ENCODE measurements at regions not wholly inside any gene's neighbourhood (a gene's known extent, or its start where the extent isn't known, plus 50 kb on each side); places are given as distances from the start of the nearest gene placed in this dataset.

- H3K27me3 Mint-ChIP-seq, result no peaks in the 10 kb centered on the region
These were observed 322.7 kb downstream of the NOL4 start for GRCh38 chr18:33901894-33902512.

DNA sequence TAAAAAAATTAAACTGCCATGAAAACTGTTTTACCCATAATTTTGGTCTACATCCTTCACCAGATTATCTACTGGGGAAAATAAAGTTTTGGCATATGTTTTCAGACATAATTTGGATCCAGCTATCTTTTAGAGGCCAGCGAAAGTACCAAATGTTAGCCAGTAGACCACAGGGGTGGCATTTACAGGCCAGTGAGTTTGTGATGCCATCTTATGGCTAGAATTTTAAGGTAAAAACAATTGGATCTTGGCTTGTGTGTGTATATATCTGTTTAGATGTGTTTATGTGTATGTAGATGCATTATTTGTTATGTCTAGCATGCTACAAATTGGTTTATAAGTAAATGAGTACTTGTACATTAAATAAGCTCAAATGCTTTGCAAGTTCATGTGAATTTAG, 322.6 kb downstream of the ASXL3 start:
- H3K27me3 Mint-ChIP-seq, result no peaks in the 10 kb centered on the region

More at GRCh38 chr18:33901894-33902512, 322.7 kb downstream of the NOL4 start:
- intact Hi-C loops (cut with micrococcal nuclease), result no loop called here
- Mint-ChIP-seq H3K9me3 (peaks cover 82% of the 10 kb centered on the region), H3K36me3 (ENCODE audit: low read depth) (no peaks in the 10 kb centered on the region), H3K4me1 (ENCODE audit: low read depth) (no peaks in the 10 kb centered on the region), H3K27ac (no peak overlapping the region), H3K4me3 (no peak overlapping the region)

GRCh38 chr18:33898427-33898826, 320.4 kb downstream of the ASXL3 start:
- Mint-ChIP-seq H3K27ac (no peak overlapping the region), H3K36me3 (ENCODE audit: low read depth) (no peaks in the 10 kb centered on the region)
- intact Hi-C loops (cut with micrococcal nuclease), result no loop called here

More for the DNA sequence above, 322.6 kb downstream of the ASXL3 start:
- H3K36me3 Mint-ChIP-seq (ENCODE audit: low read depth), result no peaks in the 10 kb centered on the region
- peaks cover 75% of the 10 kb centered on the region for H3K9me3 Mint-ChIP-seq
- intact Hi-C loops (cut with micrococcal nuclease), result no loop called here
- H3K4me1 Mint-ChIP-seq (ENCODE audit: low read depth), result no peaks in the 10 kb centered on the region
- H3K27ac Mint-ChIP-seq, result no peak overlapping the region
- H3K4me3 Mint-ChIP-seq, result no peak overlapping the region

GRCh38 chr18:33878213-33878612, 300.2 kb downstream of the ASXL3 start:
- Mint-ChIP-seq H3K4me3 (no peak overlapping the region), H3K27ac (no peak overlapping the region), H3K4me1 (ENCODE audit: low read depth) (no peaks in the 10 kb centered on the region), H3K27me3 (no peaks in the 10 kb centered on the region), H3K9me3 (peaks cover 1% of the 10 kb centered on the region), H3K36me3 (ENCODE audit: low read depth) (no peaks in the 10 kb centered on the region)
- intact Hi-C loops (cut with micrococcal nuclease), result no loop called here

More at GRCh38 chr18:33898427-33898826, 320.4 kb downstream of the ASXL3 start:
- H3K27me3 Mint-ChIP-seq, result no peaks in the 10 kb centered on the region
- no peaks in the 10 kb centered on the region for H3K4me1 Mint-ChIP-seq (ENCODE audit: low read depth)
- peaks cover 57% of the 10 kb centered on the region for H3K9me3 Mint-ChIP-seq
- H3K4me3 Mint-ChIP-seq, result no peak overlapping the region

- Mint-ChIP-seq H3K36me3 (ENCODE audit: low read depth) (no peaks in the 10 kb centered on the region), H3K27me3 (no peaks in the 10 kb centered on the region), H3K4me3 (no peak overlapping the region), H3K9me3 (no peaks in the 10 kb centered on the region), H3K4me1 (ENCODE audit: low read depth) (no peaks in the 10 kb centered on the region), H3K27ac (no peak overlapping the region)
- intact Hi-C loops (cut with micrococcal nuclease), result no loop called here
These were observed 297.1 kb downstream of the ASXL3 start for GRCh38 chr18:33875029-33875565.

DNA sequence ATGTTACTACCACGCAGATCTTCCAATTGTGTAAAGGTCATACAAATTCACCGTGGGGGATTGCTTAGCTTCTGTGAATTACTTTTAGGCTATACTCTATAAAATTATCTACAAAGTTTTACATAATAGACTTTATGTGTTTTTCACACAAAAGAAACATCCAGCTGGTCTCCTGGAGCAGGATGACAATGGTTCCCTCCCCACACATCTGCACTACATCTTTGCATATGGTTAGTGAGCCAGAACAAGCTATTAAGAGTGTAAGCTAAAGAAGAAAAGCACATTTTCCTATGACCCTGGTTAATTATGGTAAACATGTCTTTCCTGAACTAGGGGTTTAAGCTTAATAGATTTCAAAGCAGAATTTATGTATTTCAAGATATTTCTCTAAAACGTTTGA, 295.1 kb downstream of the ASXL3 start:
- no peaks in the 10 kb centered on the region for H3K36me3 Mint-ChIP-seq (ENCODE audit: low read depth)
- no peak overlapping the region for H3K4me3 Mint-ChIP-seq
- intact Hi-C loops (cut with micrococcal nuclease), result no loop called here
- no peaks in the 10 kb centered on the region for H3K9me3 Mint-ChIP-seq
- no peaks in the 10 kb centered on the region for H3K4me1 Mint-ChIP-seq (ENCODE audit: low read depth)
- no peak overlapping the region for H3K27ac Mint-ChIP-seq
- H3K27me3 Mint-ChIP-seq, result no peaks in the 10 kb centered on the region

- no peak overlapping the region for H3K4me3 Mint-ChIP-seq
- no peaks in the 10 kb centered on the region for H3K9me3 Mint-ChIP-seq
- no peaks in the 10 kb centered on the region for H3K4me1 Mint-ChIP-seq (ENCODE audit: low read depth)
- H3K27me3 Mint-ChIP-seq, result no peaks in the 10 kb centered on the region
- intact Hi-C loops (cut with micrococcal nuclease), result no loop called here
- H3K36me3 Mint-ChIP-seq (ENCODE audit: low read depth), result no peaks in the 10 kb centered on the region
- no peak overlapping the region for H3K27ac Mint-ChIP-seq
These were observed 293.5 kb downstream of the ASXL3 start for GRCh38 chr18:33871363-33872025.

DNA sequence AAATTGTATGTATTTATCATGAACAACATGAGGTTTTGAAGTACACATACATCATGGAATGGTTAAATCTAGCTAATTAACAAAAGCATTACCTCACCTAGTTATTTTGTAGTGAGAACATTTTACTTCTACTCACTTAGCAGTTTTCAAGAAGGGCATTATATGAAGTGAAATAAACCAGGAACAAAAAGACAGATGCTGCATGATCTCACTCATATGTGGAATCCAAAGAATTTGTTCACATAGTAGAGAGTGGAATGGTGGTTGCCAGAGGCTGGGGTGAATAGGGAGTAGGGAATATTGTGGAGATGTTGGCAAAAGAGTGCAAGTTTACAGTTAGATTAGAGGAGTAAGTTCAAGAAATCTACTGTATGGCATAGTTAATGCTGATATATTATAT, 292.0 kb downstream of the ASXL3 start:
- Mint-ChIP-seq H3K27ac (no peak overlapping the region), H3K4me3 (no peak overlapping the region), H3K9me3 (no peaks in the 10 kb centered on the region), H3K4me1 (ENCODE audit: low read depth) (no peaks in the 10 kb centered on the region), H3K27me3 (no peaks in the 10 kb centered on the region), H3K36me3 (ENCODE audit: low read depth) (no peaks in the 10 kb centered on the region)
- intact Hi-C loops (cut with micrococcal nuclease), result no loop called here

- H3K4me1 Mint-ChIP-seq (ENCODE audit: low read depth), result no peaks in the 10 kb centered on the region
- peaks cover 16% of the 10 kb centered on the region for H3K9me3 Mint-ChIP-seq
- H3K4me3 Mint-ChIP-seq, result no peak overlapping the region
- intact Hi-C loops (cut with micrococcal nuclease), result no loop called here
- H3K27ac Mint-ChIP-seq, result no peak overlapping the region
- no peaks in the 10 kb centered on the region for H3K27me3 Mint-ChIP-seq
- no peaks in the 10 kb centered on the region for H3K36me3 Mint-ChIP-seq (ENCODE audit: low read depth)
These were observed 288.4 kb downstream of the ASXL3 start for GRCh38 chr18:33866386-33866785.

DNA sequence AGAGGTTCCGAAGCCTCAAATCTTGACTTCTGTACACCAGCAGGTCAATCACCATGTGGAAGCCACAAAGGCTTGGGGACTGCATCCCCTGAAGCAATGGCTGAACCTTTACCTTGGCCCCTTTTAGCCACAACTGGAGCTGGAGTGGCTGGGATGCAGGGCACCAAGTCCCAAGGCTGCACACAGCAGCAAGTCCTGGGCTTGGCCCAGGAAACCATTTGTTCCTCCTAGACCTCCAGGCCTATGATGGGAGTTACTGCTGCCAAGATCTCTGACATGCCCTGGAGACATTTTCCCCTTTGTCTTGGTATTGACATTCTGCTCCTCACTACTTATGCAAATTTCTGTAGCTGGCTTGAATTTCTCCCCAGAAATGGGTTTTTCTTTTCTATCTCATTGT, 285.9 kb downstream of the ASXL3 start:
- intact Hi-C loops (cut with micrococcal nuclease), result no loop called here
- no peak overlapping the region for H3K27ac Mint-ChIP-seq
- no peaks in the 10 kb centered on the region for H3K27me3 Mint-ChIP-seq
- H3K4me1 Mint-ChIP-seq (ENCODE audit: low read depth), result no peaks in the 10 kb centered on the region
- no peaks in the 10 kb centered on the region for H3K36me3 Mint-ChIP-seq (ENCODE audit: low read depth)
- H3K9me3 Mint-ChIP-seq, result peaks cover 16% of the 10 kb centered on the region
- no peak overlapping the region for H3K4me3 Mint-ChIP-seq

DNA sequence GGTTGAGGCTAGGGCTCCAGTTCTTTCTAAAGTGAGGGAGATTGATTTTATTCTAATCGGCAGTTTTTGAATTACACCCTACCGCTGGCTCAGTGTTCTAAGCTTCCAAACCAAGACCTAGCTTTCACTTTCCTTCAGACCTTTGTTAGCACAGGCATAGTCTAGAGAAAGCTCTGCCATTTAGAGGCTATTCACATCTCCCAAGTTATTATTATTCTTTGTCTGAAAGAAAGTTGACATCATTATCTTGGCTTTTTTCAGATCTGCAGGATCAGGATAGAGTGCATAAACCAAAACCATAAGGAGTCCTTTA, 276.8 kb downstream of the ASXL3 start:
- H3K4me3 Mint-ChIP-seq, result no peak overlapping the region
- intact Hi-C loops (cut with micrococcal nuclease), result no loop called here
- no peaks in the 10 kb centered on the region for H3K9me3 Mint-ChIP-seq
- H3K36me3 Mint-ChIP-seq (ENCODE audit: low read depth), result no peaks in the 10 kb centered on the region
- no peaks in the 10 kb centered on the region for H3K4me1 Mint-ChIP-seq (ENCODE audit: low read depth)
- no peak overlapping the region for H3K27ac Mint-ChIP-seq
- H3K27me3 Mint-ChIP-seq, result no peaks in the 10 kb centered on the region

DNA sequence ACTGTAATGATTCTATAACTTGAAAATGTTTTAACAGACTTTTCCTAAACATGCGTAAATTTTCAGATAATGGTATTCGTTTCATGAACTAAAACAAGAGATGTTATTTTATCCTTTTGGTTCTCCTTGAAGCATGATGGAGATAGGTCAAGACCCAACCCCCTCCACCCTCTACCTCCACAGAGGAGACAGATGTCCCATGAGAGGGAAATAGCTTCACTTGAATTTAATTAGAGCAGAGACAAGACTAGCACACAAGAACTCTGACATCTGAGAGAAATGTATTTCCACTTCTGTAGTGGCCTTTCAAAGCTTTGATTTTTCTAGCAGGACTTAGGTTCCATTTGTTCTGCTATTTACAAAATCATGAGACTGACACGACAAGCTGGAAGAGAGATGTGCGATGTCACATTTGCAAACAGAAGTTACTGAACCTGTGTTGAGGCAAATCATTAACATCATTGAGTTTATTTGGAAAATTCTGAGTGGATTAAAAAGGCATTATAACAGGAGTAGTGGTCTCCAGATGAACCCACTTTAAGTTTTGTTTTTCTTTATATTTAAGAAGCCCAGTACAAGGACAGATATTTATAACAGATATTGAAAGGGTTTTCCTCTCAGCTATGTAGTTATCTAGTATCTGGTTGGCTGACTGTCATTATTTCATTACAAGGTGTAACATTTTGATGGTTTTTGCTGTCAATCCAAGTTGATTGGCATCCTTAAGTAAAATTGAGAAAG, 276.2 kb downstream of the ASXL3 start:
- H3K36me3 Mint-ChIP-seq (ENCODE audit: low read depth), result no peaks in the 10 kb centered on the region
- H3K4me3 Mint-ChIP-seq, result no peak overlapping the region
- no peaks in the 10 kb centered on the region for H3K9me3 Mint-ChIP-seq
- H3K27me3 Mint-ChIP-seq, result no peaks in the 10 kb centered on the region
- intact Hi-C loops (cut with micrococcal nuclease), result no loop called here
- no peaks in the 10 kb centered on the region for H3K4me1 Mint-ChIP-seq (ENCODE audit: low read depth)
- H3K27ac Mint-ChIP-seq, result no peak overlapping the region

- Mint-ChIP-seq H3K9me3 (no peaks in the 10 kb centered on the region), H3K36me3 (ENCODE audit: low read depth) (no peaks in the 10 kb centered on the region), H3K27me3 (no peaks in the 10 kb centered on the region), H3K4me3 (no peak overlapping the region), H3K4me1 (ENCODE audit: low read depth) (no peaks in the 10 kb centered on the region), H3K27ac (no peak overlapping the region)
- intact Hi-C loops (cut with micrococcal nuclease), result no loop called here
These were observed 275.2 kb downstream of the ASXL3 start for GRCh38 chr18:33853187-33853586.

GRCh38 chr18:33851546-33852078, 273.6 kb downstream of the ASXL3 start:
- H3K4me3 Mint-ChIP-seq, result no peak overlapping the region
- H3K9me3 Mint-ChIP-seq, result no peaks in the 10 kb centered on the region
- intact Hi-C loops (cut with micrococcal nuclease), result no loop called here
- no peaks in the 10 kb centered on the region for H3K36me3 Mint-ChIP-seq (ENCODE audit: low read depth)
- no peaks in the 10 kb centered on the region for H3K4me1 Mint-ChIP-seq (ENCODE audit: low read depth)
- H3K27ac Mint-ChIP-seq, result no peak overlapping the region
- no peaks in the 10 kb centered on the region for H3K27me3 Mint-ChIP-seq

All from dendritic cell treated with granulocyte-macrophage colony-stimulating factor and Interleukin-4, amounts not matched to agents 40 ng/mL and 50 ng/mL, for 4 days (primary cell).